SU-DHL-6 (cell line): ENCODE measurements at regions not wholly inside any gene's neighbourhood (a gene's known extent, or its start where the extent isn't known, plus 50 kb on each side); places are given as distances from the start of the nearest gene placed in this dataset.

ENCODE experiments used
- H2AFZ ChIP-seq: fragments of 200-600 bp; sonication (generic); 2 replicates; pipeline ENCODE4 v1.6.1; 2014; ENCODE audit warnings: low read depth, mild to moderate bottlenecking, moderate library complexity, mixed read lengths, antibody characterized with exemption, low read length; ENCODE audit not compliant: severe bottlenecking
- H3F3A ChIP-seq: fragments of 200-600 bp; shearing (Covaris generic); 2 replicates; pipeline ENCODE4 v1.6.0; 2016; ENCODE audit warnings: antibody characterized with exemption, mild to moderate bottlenecking; ENCODE audit not compliant: insufficient read depth
- H3K27ac ChIP-seq: fragments of 200-600 bp; sonication (generic); 2 replicates; pipeline ENCODE4 v1.5.1; 2016; ENCODE audit warnings: low read depth, mild to moderate bottlenecking, low read length, moderate library complexity, mixed read lengths
- H3K27me3 ChIP-seq: fragments of 200-600 bp; sonication (generic), shearing (Covaris generic); 2 replicates; pipeline ENCODE4 v1.6.0; 2014; ENCODE audit warnings: mild to moderate bottlenecking, low read length
- H3K36me3 ChIP-seq: fragments of 200-600 bp; sonication (generic); 2 replicates; pipeline ENCODE4 v1.6.1; 2014; ENCODE audit warnings: mild to moderate bottlenecking, low read length, mixed read lengths
- H3K4me2 ChIP-seq: fragments of 300-600, 200-600 bp; shearing (Covaris generic), sonication (generic); 2 replicates; pipeline ENCODE4 v1.6.0; 2014; ENCODE audit warnings: low read length, low read depth, mild to moderate bottlenecking; ENCODE audit not compliant: poor library complexity, severe bottlenecking
- H3K4me3 ChIP-seq: fragments of 200-600 bp; sonication (generic); 2 replicates; pipeline ENCODE4 v1.5.1; 2014; ENCODE audit warnings: antibody characterized with exemption, low read length, mild to moderate bottlenecking, mixed read lengths; ENCODE audit not compliant: insufficient read depth, poor library complexity, severe bottlenecking
- H3K79me2 ChIP-seq: fragments of 200-600 bp; sonication (generic); 2 replicates; pipeline ENCODE4 v1.6.1; 2014; ENCODE audit warnings: mild to moderate bottlenecking, low read length, moderate library complexity; ENCODE audit not compliant: insufficient read depth
- H3K9ac ChIP-seq: fragments of 200-600 bp; sonication (generic); 2 replicates; pipeline ENCODE4 v1.7.0; 2014; ENCODE audit warnings: mild to moderate bottlenecking, low read length
- H3K9me2 ChIP-seq: fragments of 200-600 bp; sonication (generic); replicated peaks from 2 replicates; pipeline ENCODE4 v1.6.1; 2014; ENCODE audit warnings: low read length; ENCODE audit not compliant: insufficient read depth
- H3K9me3 ChIP-seq: fragments of 200-600 bp; sonication (generic); 2 replicates; pipeline ENCODE4 v1.6.1; 2014; ENCODE audit warnings: low read length, mixed read lengths; ENCODE audit not compliant: insufficient read depth
- H4K20me1 ChIP-seq: fragments of 200-600 bp; sonication (generic); 2 replicates; pipeline ENCODE4 v1.6.1; 2014; ENCODE audit warnings: low read depth, mild to moderate bottlenecking, antibody characterized with exemption, low read length, moderate library complexity, mixed read lengths
- EZH2phosphoT487 ChIP-seq: fragments of 200-600 bp; sonication (generic), shearing (Covaris generic); conservative IDR thresholded peaks from 2 replicates; pipeline ENCODE4 v1.6.1; 2018; ENCODE audit warnings: mild to moderate bottlenecking, antibody characterized with exemption, low read length, moderate library complexity, mixed read lengths
- TF ChIP-seq, protein P1 (sequence below): fragments of 200-600 bp; sonication (generic); IDR thresholded peaks from one replicate; pipeline ENCODE4 v1.5.1; 2017; ENCODE audit warnings: antibody characterized with exemption, mild to moderate bottlenecking, low read length, moderate library complexity; ENCODE audit not compliant: insufficient read depth, poor library complexity, severe bottlenecking

DNA sequence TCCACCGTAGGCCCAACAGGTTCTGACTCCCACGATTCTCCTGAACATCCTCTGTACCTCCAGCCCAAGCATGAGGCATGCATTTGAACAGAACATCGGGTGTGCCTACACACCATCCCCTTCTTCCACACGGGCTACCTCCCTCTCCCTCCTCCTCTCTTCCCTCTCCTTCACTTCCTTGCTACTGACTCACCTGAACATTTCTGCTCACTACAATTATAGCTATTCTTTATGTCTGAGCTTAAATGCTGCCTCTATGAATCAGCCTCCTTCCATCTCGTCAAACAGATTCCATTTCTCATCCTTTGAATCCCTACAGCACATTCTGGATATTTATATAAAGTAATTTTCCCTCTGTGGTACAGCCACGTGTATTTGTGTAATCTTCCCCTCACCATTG is 71.4 kb upstream of the MYLIP start:
- no peaks in the 10 kb centered on the region for H3K79me2 ChIP-seq
- H3K9me3 ChIP-seq: no peaks in the 10 kb centered on the region
- H3K9ac ChIP-seq: no peak overlapping the region
- no peak overlapping the region for H2AFZ ChIP-seq
- H3K27ac ChIP-seq: no peak overlapping the region
- H4K20me1 ChIP-seq: no peaks in the 10 kb centered on the region
- no peaks in the 10 kb centered on the region for H3K36me3 ChIP-seq
- H3F3A ChIP-seq: no peaks in the 10 kb centered on the region
- H3K27me3 ChIP-seq: no peaks in the 10 kb centered on the region
- H3K4me2 ChIP-seq: no peak overlapping the region
- no peak overlapping the region for H3K4me3 ChIP-seq
- no peaks in the 10 kb centered on the region for H3K9me2 ChIP-seq
- TF ChIP-seq, protein P1, sequence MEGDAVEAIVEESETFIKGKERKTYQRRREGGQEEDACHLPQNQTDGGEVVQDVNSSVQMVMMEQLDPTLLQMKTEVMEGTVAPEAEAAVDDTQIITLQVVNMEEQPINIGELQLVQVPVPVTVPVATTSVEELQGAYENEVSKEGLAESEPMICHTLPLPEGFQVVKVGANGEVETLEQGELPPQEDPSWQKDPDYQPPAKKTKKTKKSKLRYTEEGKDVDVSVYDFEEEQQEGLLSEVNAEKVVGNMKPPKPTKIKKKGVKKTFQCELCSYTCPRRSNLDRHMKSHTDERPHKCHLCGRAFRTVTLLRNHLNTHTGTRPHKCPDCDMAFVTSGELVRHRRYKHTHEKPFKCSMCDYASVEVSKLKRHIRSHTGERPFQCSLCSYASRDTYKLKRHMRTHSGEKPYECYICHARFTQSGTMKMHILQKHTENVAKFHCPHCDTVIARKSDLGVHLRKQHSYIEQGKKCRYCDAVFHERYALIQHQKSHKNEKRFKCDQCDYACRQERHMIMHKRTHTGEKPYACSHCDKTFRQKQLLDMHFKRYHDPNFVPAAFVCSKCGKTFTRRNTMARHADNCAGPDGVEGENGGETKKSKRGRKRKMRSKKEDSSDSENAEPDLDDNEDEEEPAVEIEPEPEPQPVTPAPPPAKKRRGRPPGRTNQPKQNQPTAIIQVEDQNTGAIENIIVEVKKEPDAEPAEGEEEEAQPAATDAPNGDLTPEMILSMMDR: no peak
- no peak for TF ChIP-seq EZH2phosphoT487

DNA sequence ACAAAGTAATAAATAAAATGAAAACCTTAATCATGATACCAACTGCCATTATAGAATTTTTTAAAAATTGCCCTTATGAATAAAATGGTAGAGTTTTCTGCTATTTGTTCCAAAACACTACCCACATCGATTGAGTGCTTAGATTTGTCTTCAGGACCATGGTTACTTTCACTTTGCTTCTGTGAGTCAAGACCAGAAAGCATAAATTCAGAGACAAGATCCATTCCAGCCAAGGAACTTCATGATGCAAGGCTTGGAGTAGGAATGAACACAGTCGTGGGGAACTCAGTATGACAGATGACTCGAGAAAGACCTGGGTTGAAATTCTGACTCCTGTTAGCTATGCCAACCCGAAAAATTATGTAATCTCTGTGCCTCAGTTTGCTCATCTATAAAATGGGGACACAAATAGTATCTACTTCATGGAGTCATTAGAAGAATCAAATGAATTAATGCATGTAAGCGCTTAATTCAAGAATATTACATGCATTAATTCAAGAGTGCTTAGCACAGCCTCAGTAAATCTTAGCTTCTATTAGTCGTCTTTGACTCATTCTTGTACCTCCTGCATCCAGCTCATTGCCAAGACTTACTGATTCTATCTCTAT is 72.5 kb upstream of the MYLIP start:
- no peak overlapping the region for H2AFZ ChIP-seq
- no peaks in the 10 kb centered on the region for H3F3A ChIP-seq

DNA sequence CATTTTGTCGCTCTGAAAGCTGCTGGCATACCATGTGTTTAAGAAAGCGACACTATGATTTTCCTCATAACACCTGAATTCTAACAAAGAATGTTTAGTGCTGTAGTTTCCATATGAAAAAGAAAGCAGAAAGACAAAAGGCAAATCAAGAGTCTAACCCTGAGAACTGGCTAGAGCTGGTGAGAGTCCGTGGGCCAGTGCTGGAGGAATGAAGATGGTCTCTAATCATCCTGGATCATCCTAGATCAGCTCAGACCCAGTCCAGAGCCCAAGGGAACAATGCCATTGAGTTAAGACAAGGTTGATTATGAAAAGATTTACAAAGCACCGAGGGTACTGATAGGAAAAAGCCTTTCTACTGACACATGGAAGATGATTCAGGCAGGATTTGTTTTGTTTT is 73.0 kb upstream of the MYLIP start:
- no peak for TF ChIP-seq EZH2phosphoT487
- TF ChIP-seq, protein P1: no peak
- H3K9me2 ChIP-seq: no peaks in the 10 kb centered on the region
- H2AFZ ChIP-seq: no peak overlapping the region
- H4K20me1 ChIP-seq: no peaks in the 10 kb centered on the region
- no peak overlapping the region for H3K9ac ChIP-seq
- H3K27me3 ChIP-seq: no peaks in the 10 kb centered on the region
- H3K36me3 ChIP-seq: no peaks in the 10 kb centered on the region
- H3F3A ChIP-seq: no peaks in the 10 kb centered on the region
- H3K4me2 ChIP-seq: peak overlapping the region; percentile 16
- no peaks in the 10 kb centered on the region for H3K79me2 ChIP-seq
- no peak overlapping the region for H3K4me3 ChIP-seq
- H3K27ac ChIP-seq: no peak overlapping the region
- no peaks in the 10 kb centered on the region for H3K9me3 ChIP-seq

More for the DNA sequence above, 72.5 kb upstream of the MYLIP start:
- TF ChIP-seq, protein P1: no peak
- no peak for TF ChIP-seq EZH2phosphoT487
- Histone ChIP-seq H3K36me3 (no peaks in the 10 kb centered on the region), H4K20me1 (no peaks in the 10 kb centered on the region), H3K27ac (no peak overlapping the region), H3K9me2 (no peaks in the 10 kb centered on the region), H3K27me3 (no peaks in the 10 kb centered on the region), H3K9me3 (no peaks in the 10 kb centered on the region), H3K4me3 (no peak overlapping the region), H3K79me2 (no peaks in the 10 kb centered on the region), H3K4me2 (peak overlapping the region; percentile 16), H3K9ac (no peak overlapping the region)
